B cell (primary cell): ENCODE measurements at regions not wholly inside any gene's neighbourhood (a gene's known extent, or its start where the extent isn't known, plus 50 kb on each side); places are given as distances from the start of the nearest gene placed in this dataset.

ENCODE experiments used
- ATAC-seq: fragments of 200-7000 bp; cut with Tn5 transposase; one replicate; pipeline ENCODE4 v1.10.0; 2021; ENCODE audit warnings: low read depth, mild to moderate bottlenecking, moderate number of reproducible peaks, moderate library complexity
- CTCF ChIA-PET: fragments of 350-600 bp; sonication (Branson Sonifier 250); formaldehyde crosslinking; loops from one replicate; lab custom pipeline; 2021; ENCODE audit warnings: antibody characterized with exemption, inconsistent platforms; lab: Charles Lee
- POLR2A ChIA-PET: fragments of 350-600 bp; sonication (Branson Sonifier 250); formaldehyde crosslinking; loops from one replicate; lab custom pipeline; 2021; ENCODE audit warnings: antibody characterized with exemption; lab: Charles Lee
- DNase-seq: peaks from one replicate; pipeline ENCODE4 v3.0.0; 2013
- H2AFZ ChIP-seq: 2 replicates; pipeline ENCODE4 v1.6.1; 2012; ENCODE audit warnings: mild to moderate bottlenecking, low read depth, low read length; ENCODE audit not compliant: insufficient read depth, poor library complexity, severe bottlenecking
- H3K27ac ChIP-seq, 2 donors: 1 replicate in 1 of 2; 2 replicates in 1 of 2; pipeline ENCODE4 v1.5.1; 2012 to 2013; ENCODE audit warnings: low read length in 2 of 2, mild to moderate bottlenecking in 2 of 2, moderate library complexity in 1 of 2
- H3K27me3 ChIP-seq, 4 experiments: fragments of 200-600 bp in 1 of 4; sonication (generic) in 1 of 4; replicated peaks in 1 of 4; 1 replicate in 2 of 4; 2 replicates in 2 of 4; pipeline versions ENCODE4 v1.6.1 to v1.7.0; 2013 to 2016; ENCODE audit warnings: low read length in 3 of 4, mild to moderate bottlenecking in 2 of 4, mixed read lengths in 1 of 4, moderate library complexity in 1 of 4; ENCODE audit not compliant: insufficient read depth in 4 of 4, control insufficient read depth in 3 of 4; ENCODE audit errors: control extremely low read depth in 1 of 4
- H3K36me3 ChIP-seq, 2 experiments: replicated peaks in 1 of 2; 1 replicate in 1 of 2; 2 replicates in 1 of 2; pipeline versions ENCODE4 v1.6.1 to v1.7.1; 2013; ENCODE audit warnings: low read length in 1 of 2; ENCODE audit not compliant: insufficient read depth in 2 of 2, control insufficient read depth in 1 of 2; ENCODE audit errors: control extremely low read depth in 1 of 2, extremely low read depth in 1 of 2
- H3K4me1 ChIP-seq, 2 donors: fragments of 200-600 bp in 1 of 2; sonication (generic) in 1 of 2; 1 replicate in 1 of 2; 2 replicates in 1 of 2; pipeline versions ENCODE4 v1.5.1 to v1.6.1; 2013 to 2017; ENCODE audit warnings: low read length in 2 of 2; ENCODE audit not compliant: control insufficient read depth in 2 of 2, insufficient read depth in 2 of 2
- H3K4me2 ChIP-seq: replicated peaks from 2 replicates; pipeline ENCODE3; 2012; ENCODE audit warnings: mild to moderate bottlenecking, low read depth, low read length; ENCODE audit not compliant: poor library complexity, severe bottlenecking
- H3K4me3 ChIP-seq, 5 experiments: fragments of 200-600 bp in 1 of 5; sonication (generic) in 1 of 5; 1 replicate in 3 of 5; 2 replicates in 2 of 5; pipeline versions ENCODE4 v1.5.1 to v1.7.0; 2011 to 2016; ENCODE audit warnings: low read length in 4 of 5, mild to moderate bottlenecking in 4 of 5, low read depth in 2 of 5, control low read depth in 1 of 5, moderate library complexity in 1 of 5; ENCODE audit not compliant: insufficient read depth in 1 of 5; ENCODE audit errors: control extremely low read depth in 1 of 5, extremely low read depth in 1 of 5
- H3K79me2 ChIP-seq: fragments of 200-600 bp; sonication (generic); one replicate; pipeline ENCODE4 v1.6.0; 2016; ENCODE audit warnings: low read length; ENCODE audit not compliant: control insufficient read depth, insufficient read depth
- H3K9ac ChIP-seq: fragments of 200-600 bp; sonication (generic); 2 replicates; pipeline ENCODE4 v1.6.1; 2017; ENCODE audit warnings: mild to moderate bottlenecking, low read length, moderate library complexity
- H3K9me3 ChIP-seq, 3 donors: one replicate each; pipeline versions ENCODE4 v1.6.1 to v1.7.1; 2013; ENCODE audit warnings: low read length in 2 of 3; ENCODE audit not compliant: control insufficient read depth in 2 of 3, insufficient read depth in 1 of 3; ENCODE audit errors: control extremely low read depth in 1 of 3
- H4K20me1 ChIP-seq: 2 replicates; pipeline ENCODE4 v1.6.0; 2012; ENCODE audit warnings: mild to moderate bottlenecking, low read length; ENCODE audit not compliant: insufficient read depth, control insufficient read depth, poor library complexity, severe bottlenecking
- H3K27ac Mint-ChIP-seq: one replicate; pipeline ENCODE4 v1.8.0; 2021; ENCODE audit warnings: mixed read lengths
- H3K27me3 Mint-ChIP-seq: one replicate; pipeline ENCODE4 v1.8.0; 2021; ENCODE audit warnings: mixed read lengths
- H3K4me1 Mint-ChIP-seq: one replicate; pipeline ENCODE4 v1.8.0; 2021; ENCODE audit warnings: mixed read lengths
- H3K4me3 Mint-ChIP-seq: one replicate; pipeline ENCODE4 v1.8.0; 2021; ENCODE audit warnings: mixed read lengths
- H3K9me3 Mint-ChIP-seq: one replicate; pipeline ENCODE4 v1.8.0; 2022; ENCODE audit warnings: mixed read lengths; ENCODE audit not compliant: insufficient read depth
- CTCF ChIP-seq: fragments of 200-600 bp; IDR thresholded peaks from one replicate; pipeline ENCODE4 v1.8.0; 2022; ENCODE audit warnings: antibody characterized with exemption, mild to moderate bottlenecking
- EZH2 ChIP-seq: IDR thresholded peaks from 2 replicates; pipeline ENCODE4 v1.6.1; 2012; ENCODE audit warnings: borderline replicate concordance, low read depth, mild to moderate bottlenecking, moderate library complexity, low read length; ENCODE audit not compliant: insufficient read depth, poor library complexity, severe bottlenecking
- WGBS: methylation state at CpG from one replicate; pipeline ENCODE4 v1.1.5; 2013; ENCODE audit warnings: missing lambda C conversion rate; ENCODE audit not compliant: insufficient coverage; 5-methylcytosine and 5-hydroxymethylcytosine counted together
- intact Hi-C: fragments of 100-400 bp; cut with micrococcal nuclease; formaldehyde crosslinking; loops from one replicate; pipeline ENCODE4 v1.10.0; 2022

- CTCF ChIA-PET = no interaction called here
- H3K4me3 ChIP-seq = no peak overlapping the region
- no peaks in the 10 kb centered on the region for H3K36me3 ChIP-seq
- no peaks in the 10 kb centered on the region for H3K4me1 Mint-ChIP-seq
- POLR2A ChIA-PET = no interaction called here
- no CpG with 5 or more reads among the region's 1 CpG for WGBS
- H3K9me3 Mint-ChIP-seq = peaks cover 4% of the 10 kb centered on the region
- H3K9ac ChIP-seq = no peak overlapping the region
- H3K27ac Mint-ChIP-seq = no peak overlapping the region
- H3K4me1 ChIP-seq = no peaks in the 10 kb centered on the region
- H3K4me3 Mint-ChIP-seq = no peak overlapping the region
- H4K20me1 ChIP-seq = no peaks in the 10 kb centered on the region
- no peak overlapping the region for H3K4me2 ChIP-seq
- H3K9me3 ChIP-seq = peaks cover 0 to 8% (median 2%) of the 10 kb centered on the region in 3 donors
- no peak overlapping the region for H2AFZ ChIP-seq
- no peak for DNase-seq
- no peak overlapping the region for H3K27ac ChIP-seq
- H3K79me2 ChIP-seq = no peaks in the 10 kb centered on the region
- TF ChIP-seq EZH2 (no peak), CTCF (no peak)
- ATAC-seq = no peak
- intact Hi-C loops = no loop called here
- no peaks in the 10 kb centered on the region for H3K27me3 ChIP-seq
- H3K27me3 Mint-ChIP-seq = no peaks in the 10 kb centered on the region
These were observed 243.7 kb upstream of the FAR2 start for GRCh38 chr12:28905220-28905955.

GRCh38 chr12:28908646-28909045 is 240.4 kb upstream of the FAR2 start:
- Histone ChIP-seq H3K36me3 (no peaks in the 10 kb centered on the region), H3K4me1 (no peaks in the 10 kb centered on the region), H3K27ac (no peak overlapping the region), H3K4me2 (no peak overlapping the region), H3K9me3 (peaks cover 2 to 10% (median 5%) of the 10 kb centered on the region in 3 donors), H2AFZ (no peak overlapping the region), H3K27me3 (no peaks in the 10 kb centered on the region), H4K20me1 (no peaks in the 10 kb centered on the region), H3K4me3 (no peak overlapping the region), H3K79me2 (no peaks in the 10 kb centered on the region), H3K9ac (no peak overlapping the region)
- no peak for ATAC-seq
- ChIA-PET CTCF (no interaction called here), POLR2A (no interaction called here)
- intact Hi-C loops = no loop called here
- no peak overlapping the region for H3K4me3 Mint-ChIP-seq
- H3K9me3 Mint-ChIP-seq = peaks cover 5% of the 10 kb centered on the region
- no CpG with 5 or more reads among the region's 1 CpG for WGBS
- no peaks in the 10 kb centered on the region for H3K4me1 Mint-ChIP-seq
- H3K27me3 Mint-ChIP-seq = no peaks in the 10 kb centered on the region
- no peak for DNase-seq
- H3K27ac Mint-ChIP-seq = no peak overlapping the region
- TF ChIP-seq EZH2 = no peak
- TF ChIP-seq CTCF = no peak
